HG03064 (cell line): ENCODE measurements at regions not wholly inside any gene's neighbourhood (a gene's known extent, or its start where the extent isn't known, plus 50 kb on each side); places are given as distances from the start of the nearest gene placed in this dataset.

Source experiments
- ATAC-seq: cut with Tn5 transposase; IDR thresholded peaks from one replicate; pipeline ENCODE4 v1.9.1; 2021; ENCODE audit warnings: low read depth; ENCODE audit not compliant: unreplicated experiment

DNA sequence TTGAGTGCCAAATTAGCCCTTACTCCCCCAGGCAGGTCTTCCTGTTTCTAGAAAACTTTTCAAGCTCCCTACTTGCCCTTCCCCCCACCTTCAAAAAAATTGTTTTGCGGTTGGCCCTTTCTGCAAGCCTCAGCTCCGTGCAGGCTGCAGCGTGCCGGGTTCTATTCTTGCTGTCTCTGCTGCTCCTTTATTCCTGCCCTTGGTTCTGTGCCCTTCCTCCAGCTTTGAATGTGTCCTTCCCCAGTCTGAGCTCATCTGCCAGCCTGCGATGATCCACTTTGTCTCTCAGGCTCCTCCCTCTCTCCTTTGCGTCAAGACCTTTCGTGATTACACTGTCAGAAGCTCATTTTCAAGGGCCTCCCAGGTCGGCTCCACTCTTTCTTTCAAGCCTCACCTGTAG, 98.6 kb downstream of the IRF2BPL start:
- ATAC-seq: no peak

DNA sequence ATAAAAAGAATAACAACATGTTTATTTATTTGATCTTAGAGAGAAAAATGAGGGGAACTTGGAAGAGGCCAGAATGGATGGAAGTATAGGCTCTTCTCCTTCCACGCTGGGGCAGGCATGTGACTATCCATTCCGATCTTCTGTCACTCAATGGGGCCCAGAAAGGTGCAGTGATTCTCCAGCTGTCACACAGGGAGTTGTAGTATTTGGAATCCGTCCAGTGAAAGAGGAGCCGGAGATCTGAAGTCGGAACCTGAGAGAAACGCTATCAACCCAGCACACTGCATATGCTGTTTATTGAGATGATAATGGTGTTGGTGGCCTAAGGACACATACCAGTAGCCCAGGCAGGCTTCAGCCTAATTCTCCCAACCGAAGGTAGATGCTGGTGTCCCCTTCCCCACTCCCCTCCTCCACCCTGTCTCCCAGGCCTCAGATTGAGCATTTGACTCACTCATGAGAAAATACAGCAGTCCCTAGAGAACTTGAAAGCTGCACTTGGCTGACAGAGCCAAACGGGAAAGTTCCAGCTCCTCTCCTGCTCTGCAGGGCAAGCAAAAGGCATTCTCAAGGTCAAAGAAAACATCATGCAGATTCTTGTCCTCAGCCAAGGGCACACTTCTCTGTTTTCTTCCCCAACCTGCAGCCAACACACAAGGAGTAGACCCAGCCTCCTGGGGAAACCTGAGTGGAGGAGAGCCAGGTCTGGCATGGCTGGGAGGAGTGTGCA, 100.4 kb downstream of the IRF2BPL start:
- ATAC-seq: no peak

GRCh38 chr14:76926521-76927251, 100.5 kb downstream of the LRRC74A start:
- ATAC-seq: no peak

- ATAC-seq: no peak
Observed at GRCh38 chr14:76925097-76925441, 98.9 kb downstream of the LRRC74A start.

GRCh38 chr14:76924371-76925096, 98.3 kb downstream of the LRRC74A start:
- no peak for ATAC-seq

GRCh38 chr14:76923431-76924370, 97.5 kb downstream of the LRRC74A start:
- no peak for ATAC-seq

DNA sequence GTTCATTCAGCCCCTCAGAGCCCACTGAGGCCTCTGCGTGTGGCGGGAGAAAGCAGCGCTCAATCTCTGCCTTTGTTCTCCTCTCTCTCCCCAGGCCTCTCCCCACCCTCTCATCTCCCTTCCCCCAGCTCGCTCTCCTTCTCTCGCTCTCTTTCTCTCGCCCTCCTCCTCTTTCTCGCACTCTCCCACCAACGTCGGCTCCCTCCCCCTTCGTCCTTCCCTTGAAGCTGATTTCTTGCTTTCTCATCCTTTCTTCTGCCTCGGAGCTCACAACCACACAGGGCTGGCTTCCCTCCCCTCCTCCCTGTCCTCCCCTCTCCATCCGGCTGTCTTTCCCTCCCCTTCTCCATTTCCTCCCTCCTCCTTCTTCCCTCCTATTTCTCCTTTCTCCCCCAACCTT, 96.4 kb downstream of the LRRC74A start:
- no peak for ATAC-seq

GRCh38 chr14:76922092-76922491, 95.9 kb downstream of the LRRC74A start:
- no peak for ATAC-seq

DNA sequence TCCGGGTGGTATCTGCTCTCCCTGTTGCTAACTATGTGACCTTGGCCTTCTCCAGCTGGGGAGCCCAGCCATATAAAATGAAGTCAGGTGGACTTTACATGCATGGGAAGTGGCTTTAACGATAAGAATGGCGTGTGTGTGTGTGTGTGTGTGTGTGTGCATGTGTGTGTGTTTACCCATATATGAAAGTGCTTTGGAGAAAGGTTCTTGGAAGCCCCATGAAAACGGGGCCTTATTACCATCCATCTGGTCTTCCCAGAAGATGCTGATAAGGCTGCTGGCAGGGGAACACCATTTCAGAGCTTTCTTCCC, 94.8 kb downstream of the LRRC74A start:
- ATAC-seq: no peak

GRCh38 chr14:76920331-76921087, 94.3 kb downstream of the LRRC74A start:
- ATAC-seq: no peak

DNA sequence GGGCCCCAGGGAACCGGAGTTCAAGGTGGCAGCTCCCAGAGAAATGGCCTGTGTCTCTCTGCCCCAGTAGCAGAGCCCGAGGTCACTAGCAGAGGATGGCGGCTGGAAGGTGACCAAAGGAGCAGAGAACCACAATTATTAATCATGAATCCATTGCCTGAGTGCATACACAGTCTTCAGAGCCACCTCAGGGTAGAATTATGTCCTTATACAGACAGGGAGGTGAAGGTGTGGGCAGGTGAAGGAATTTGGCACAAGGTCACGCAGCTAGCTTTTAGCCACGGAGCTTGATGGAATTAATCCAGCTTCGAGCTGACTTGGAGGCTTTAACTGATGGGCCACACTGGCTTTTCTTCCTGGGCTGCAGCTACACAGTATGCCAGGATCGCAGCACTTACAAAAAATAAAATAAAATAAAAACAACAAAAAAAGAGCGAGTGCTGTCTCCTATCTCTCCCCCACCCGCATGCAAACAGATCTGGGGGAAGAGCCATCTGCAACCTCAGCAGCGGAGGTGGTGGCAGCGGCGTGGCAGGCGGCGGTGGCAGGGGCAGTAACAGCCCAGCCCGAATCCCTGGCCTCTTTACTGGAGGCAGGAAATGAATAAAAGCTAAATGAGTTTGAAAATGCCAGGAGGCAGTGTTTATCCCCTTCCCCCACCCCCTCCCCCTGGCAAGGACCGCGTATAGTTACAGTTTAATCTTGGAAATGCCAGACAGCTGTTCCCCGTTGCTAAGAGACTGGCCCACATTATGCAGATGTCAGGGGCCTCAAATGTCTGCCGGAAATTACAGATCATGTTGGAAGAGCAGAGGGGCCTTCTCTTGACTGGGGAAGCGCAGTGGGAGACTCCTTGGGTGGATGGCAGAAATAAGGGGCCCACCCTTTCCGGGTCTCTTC, 93.5 kb downstream of the LRRC74A start:
- ATAC-seq: no peak
